PFSK-1 (cell line): ENCODE measurements at regions not wholly inside any gene's neighbourhood (a gene's known extent, or its start where the extent isn't known, plus 50 kb on each side); places are given as distances from the start of the nearest gene placed in this dataset.

Source experiments
- POLR2AphosphoS5 ChIP-seq: IDR thresholded peaks from 2 replicates; pipeline ENCODE4 v1.6.1; 2012; ENCODE audit warnings: low read depth, mild to moderate bottlenecking, control low read depth, low read length, moderate library complexity
- REST ChIP-seq, 2 experiments: IDR thresholded peaks; 2 replicates each; pipeline versions ENCODE4 v1.6.1 to v1.8.0; 2011 to 2012; ENCODE audit warnings: low read depth in 2 of 2, low read length in 2 of 2, control low read depth in 1 of 2, inconsistent platforms in 1 of 2, mild to moderate bottlenecking in 1 of 2, moderate library complexity in 1 of 2; ENCODE audit not compliant: insufficient read depth in 1 of 2
- SIN3A ChIP-seq: IDR thresholded peaks from 2 replicates; pipeline ENCODE4 v1.6.1; 2012; ENCODE audit warnings: mild to moderate bottlenecking, low read length, moderate library complexity, borderline replicate concordance; ENCODE audit not compliant: insufficient read depth
- TAF1 ChIP-seq: IDR thresholded peaks from 2 replicates; pipeline ENCODE4 v1.6.1; 2012; ENCODE audit warnings: low read length, control low read depth, borderline replicate concordance; ENCODE audit not compliant: insufficient read depth

GRCh38 chr18:73741946-73742345 lies 405.7 kb downstream of the FBXO15 start:
- no peak for TF ChIP-seq POLR2AphosphoS5
- no peak for TF ChIP-seq REST (IDR thresholded peaks at IDR 0.05; ENCODE audit: insufficient read depth in 1 of 2, low read depth in 2 of 2, low read length in 2 of 2)
- TF ChIP-seq TAF1 = no peak
- TF ChIP-seq SIN3A = no peak
